Adrenal gland (tissue), 9 donors: ENCODE measurements at regions not wholly inside any gene's neighbourhood (a gene's known extent, or its start where the extent isn't known, plus 50 kb on each side); places are given as distances from the start of the nearest gene placed in this dataset.

ENCODE experiments used
- DNase-seq, 7 donors: peaks; one replicate each; pipeline ENCODE4 v3.0.0-alpha.2; 2019 to 2020
- H3K27ac ChIP-seq, 5 donors: fragments of 200-600 bp; sonication (generic) in 4 of 5; 1 replicate in 3 of 5; 2 replicates in 2 of 5; pipeline versions ENCODE4 v1.5.1 to v1.8.0; 2016 to 2020; ENCODE audit warnings: mild to moderate bottlenecking in 1 of 5
- H3K27me3 ChIP-seq: fragments of 200-600 bp; 2 replicates; pipeline ENCODE4 v1.8.0; 2021
- H3K36me3 ChIP-seq, 2 donors: fragments of 200-600 bp; replicated peaks in 1 of 2; 1 replicate in 1 of 2; 2 replicates in 1 of 2; pipeline versions ENCODE4 v1.5.1 to v1.8.0; 2018 to 2022
- H3K4me1 ChIP-seq, 2 donors: fragments of 200-600 bp; replicated peaks in 1 of 2; 1 replicate in 1 of 2; 2 replicates in 1 of 2; pipeline versions ENCODE4 v1.5.1 to v1.8.0; 2018 to 2021
- H3K4me3 ChIP-seq, 4 donors: fragments of 200-600 bp; sonication (generic) in 3 of 4; one replicate each; pipeline ENCODE4 v1.5.1; 2016 to 2018
- H3K9me3 ChIP-seq, 3 donors: fragments of 200-600 bp; sonication (generic) in 1 of 3; replicated peaks in 1 of 3; 1 replicate in 2 of 3; 2 replicates in 1 of 3; pipeline versions ENCODE4 v1.5.1 to v1.8.0; 2016 to 2021
- CTCF ChIP-seq, 6 experiments: fragments of 450-650 bp in 4 of 6; fragments of 200-600 bp in 2 of 6; sonication (generic) in 1 of 6; IDR thresholded peaks; 1 replicate in 5 of 6; 2 replicates in 1 of 6; pipeline versions ENCODE4 v1.5.1 to v1.8.0; 2016 to 2021; ENCODE audit warnings: antibody characterized with exemption in 6 of 6, mild to moderate bottlenecking in 2 of 6, moderate library complexity in 1 of 6
- POLR2A ChIP-seq, 2 donors: fragments of 450-650 bp; IDR thresholded peaks; one replicate each; pipeline ENCODE4 v1.6.1; 2017; ENCODE audit warnings: antibody characterized with exemption in 2 of 2, mild to moderate bottlenecking in 2 of 2, moderate library complexity in 1 of 2
- WGBS, 4 donors: extraction: QIAGEN DNeasy Blood & Tissue Kit in 2 of 4; methylation state at CpG; one replicate each; pipeline versions ENCODE4 v1.1.5 to v1.1.7; 2013 to 2017; 5-methylcytosine and 5-hydroxymethylcytosine counted together
- intact Hi-C, 2 donors: fragments of 100-400 bp; cut with DNase I; formaldehyde crosslinking; loops; one replicate each; pipeline versions ENCODE4 v1.14.1 to v1.15.0; 2022 to 2023
- donor health status: healthy with polysubstance abuse.
- donor health status: Bipolar disorder and iron deficiency.
- donor health status: DM: yes; HTN: yes; CAD: no.
- donor health status: DM: no; HTN: no; CAD: no.
- donor health status: DM: no; HTN: no; CAD: no.

GRCh38 chr14:44372807-44373489 is 134.1 kb downstream of the FSCB start:
- Histone ChIP-seq H3K27me3 (no peaks in the 10 kb centered on the region), H3K9me3 (no peaks in the 10 kb centered on the region), H3K4me3 (no peak overlapping the region), H3K4me1 (no peaks in the 10 kb centered on the region), H3K27ac (no peak overlapping the region), H3K36me3 (no peaks in the 10 kb centered on the region)
- WGBS, 4 donors, result 86 to 96% (median 89%) methylated on average over 1 of the region's 1 CpG
- TF ChIP-seq POLR2A (IDR thresholded peaks at IDR 0.05) (no peak), CTCF (IDR thresholded peaks at IDR 0.05) (no peak)
- intact Hi-C loops, result no loop called here
- DNase-seq, result no peak

- TF ChIP-seq CTCF (IDR thresholded peaks at IDR 0.05) (no peak), POLR2A (IDR thresholded peaks at IDR 0.05) (no peak)
- no peak for DNase-seq
- Histone ChIP-seq H3K27me3 (no peaks in the 10 kb centered on the region), H3K36me3 (no peaks in the 10 kb centered on the region), H3K4me1 (no peaks in the 10 kb centered on the region), H3K27ac (no peak overlapping the region), H3K9me3 (no peaks in the 10 kb centered on the region), H3K4me3 (no peak overlapping the region)
- intact Hi-C loops, result no loop called here
Observed at GRCh38 chr14:44372231-44372630, 134.9 kb downstream of the FSCB start.

DNA sequence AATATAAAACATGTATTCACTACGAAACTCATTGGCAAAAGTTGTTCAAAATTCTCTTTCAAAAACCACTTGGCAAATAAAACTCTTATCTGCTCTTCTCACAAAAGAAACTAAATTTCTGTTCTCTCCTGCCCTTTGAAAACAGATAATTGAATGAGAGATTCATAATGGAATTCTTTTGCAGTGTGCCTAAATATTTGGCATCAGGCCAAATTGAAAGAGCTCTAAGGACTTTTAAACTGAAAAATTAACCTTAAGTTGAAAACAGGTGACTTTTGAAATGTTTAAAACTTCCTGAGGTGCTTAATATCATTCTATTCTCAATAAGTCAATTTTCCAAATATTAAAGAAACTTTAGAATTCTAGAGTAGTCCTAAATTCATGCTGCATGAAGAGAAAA is 136.4 kb downstream of the FSCB start:
- 59 to 76% (median 62%) methylated on average over 1 of the region's 1 CpG for WGBS, 4 donors
- H3K36me3 ChIP-seq, result no peaks in the 10 kb centered on the region
- intact Hi-C loops, result no loop called here

DNA sequence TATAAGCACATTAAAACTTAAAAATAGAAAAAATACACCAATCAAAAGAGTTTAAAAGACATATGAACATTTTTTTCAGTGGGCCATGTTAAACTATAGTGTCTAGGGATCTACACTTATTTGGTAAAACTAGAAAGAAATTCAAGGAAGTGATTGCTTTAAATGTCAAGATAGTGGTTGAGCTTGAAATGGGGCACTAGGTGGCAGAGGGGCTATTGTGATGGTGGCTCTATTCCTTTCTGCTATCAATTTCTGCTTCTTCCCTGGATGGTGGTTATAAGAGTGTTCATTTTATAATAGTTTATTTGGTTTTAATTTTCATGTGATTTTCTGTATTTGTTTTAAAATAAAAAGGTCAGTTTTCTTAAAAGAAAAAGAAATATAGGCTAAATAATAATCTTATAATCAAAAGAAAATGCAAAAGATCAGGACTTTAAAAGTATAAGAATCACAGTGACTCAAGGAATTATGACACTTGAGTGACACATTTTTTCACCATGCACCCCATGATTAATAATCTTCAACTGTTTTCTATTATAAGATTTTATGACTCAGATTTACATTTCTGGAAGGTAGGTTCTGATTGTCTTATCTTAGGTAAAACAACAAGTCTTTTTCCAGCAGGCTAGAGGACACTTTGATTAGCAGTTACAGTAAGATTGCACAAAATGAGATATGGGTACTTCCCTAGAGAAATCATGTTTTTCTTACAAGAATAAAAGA is 137.5 kb downstream of the FSCB start:
- no peaks in the 10 kb centered on the region for H3K27me3 ChIP-seq
- no peak for DNase-seq
- H3K4me3 ChIP-seq, result no peak overlapping the region
- H3K9me3 ChIP-seq, result no peaks in the 10 kb centered on the region
- H3K36me3 ChIP-seq, result no peaks in the 10 kb centered on the region
- no peak for TF ChIP-seq POLR2A (IDR thresholded peaks at IDR 0.05)
- no peak for TF ChIP-seq CTCF (IDR thresholded peaks at IDR 0.05)
- intact Hi-C loops, result no loop called here
- H3K4me1 ChIP-seq, result no peaks in the 10 kb centered on the region
- no peak overlapping the region for H3K27ac ChIP-seq

More for the DNA sequence above, 136.4 kb downstream of the FSCB start:
- DNase-seq, result no peak
- TF ChIP-seq POLR2A (IDR thresholded peaks at IDR 0.05) (no peak), CTCF (IDR thresholded peaks at IDR 0.05) (no peak)
- Histone ChIP-seq H3K9me3 (no peaks in the 10 kb centered on the region), H3K4me3 (no peak overlapping the region), H3K27me3 (no peaks in the 10 kb centered on the region), H3K27ac (no peak overlapping the region), H3K4me1 (no peaks in the 10 kb centered on the region)
